Progenitor cell of endocrine pancreas (in vitro differentiated cells): ENCODE measurements at regions not wholly inside any gene's neighbourhood (a gene's known extent, or its start where the extent isn't known, plus 50 kb on each side); places are given as distances from the start of the nearest gene placed in this dataset.

Experiments used
- DNase-seq: peaks from one replicate; pipeline ENCODE4 v3.0.0; 2021; ENCODE audit warnings: low spot score; ENCODE audit not compliant: unreplicated experiment
- H3K27ac Mint-ChIP-seq: 2 replicates; pipeline ENCODE4 v1.8.0; 2021; ENCODE audit warnings: mild to moderate bottlenecking, moderate library complexity, mixed read lengths
- H3K27me3 Mint-ChIP-seq: 2 replicates; pipeline ENCODE4 v1.8.0; 2021; ENCODE audit warnings: mixed read lengths
- H3K36me3 Mint-ChIP-seq: 2 replicates; pipeline ENCODE4 v1.8.0; 2022; ENCODE audit warnings: mixed read lengths; ENCODE audit not compliant: insufficient read depth
- H3K4me1 Mint-ChIP-seq: 2 replicates; pipeline ENCODE4 v1.8.0; 2021; ENCODE audit warnings: low read depth, mixed read lengths
- H3K4me3 Mint-ChIP-seq: 2 replicates; pipeline ENCODE4 v1.8.0; 2021; ENCODE audit warnings: low read depth, mild to moderate bottlenecking, moderate library complexity, mixed read lengths
- H3K9me3 Mint-ChIP-seq: 2 replicates; pipeline ENCODE4 v1.8.0; 2021; ENCODE audit warnings: low read depth, mixed read lengths
- TF ChIP-seq, protein P1 (sequence below): fragments of 200-600 bp; sonication (generic); IDR thresholded peaks from one replicate; pipeline ENCODE4 v1.5.0; 2021; ENCODE audit warnings: antibody characterized with exemption, mild to moderate bottlenecking; ENCODE audit not compliant: unreplicated experiment

DNA sequence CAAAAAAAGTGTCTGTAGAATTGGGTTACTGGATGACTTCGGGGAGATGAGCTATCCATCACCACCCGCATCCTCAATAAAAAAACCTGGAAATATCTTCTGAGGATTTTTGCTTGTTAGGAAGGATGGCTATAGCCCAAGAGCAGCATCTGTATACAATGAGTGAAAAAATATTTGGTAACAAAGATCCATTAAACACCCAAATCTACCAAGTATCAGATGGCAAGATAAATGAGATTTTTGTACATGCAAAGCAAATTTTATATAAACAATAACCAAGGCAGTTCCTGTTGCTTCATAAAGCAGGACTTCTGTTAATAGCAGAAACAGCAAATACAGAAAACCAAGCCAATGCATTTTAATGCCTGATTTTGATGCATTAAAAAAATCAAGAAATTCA, 166.6 kb downstream of the SLC28A3 start:
- Mint-ChIP-seq H3K27me3 (peaks cover 17% of the 10 kb centered on the region), H3K27ac (no peak overlapping the region), H3K4me3 (no peak overlapping the region), H3K36me3 (no peaks in the 10 kb centered on the region), H3K4me1 (no peaks in the 10 kb centered on the region), H3K9me3 (no peaks in the 10 kb centered on the region)
- TF ChIP-seq, protein P1, sequence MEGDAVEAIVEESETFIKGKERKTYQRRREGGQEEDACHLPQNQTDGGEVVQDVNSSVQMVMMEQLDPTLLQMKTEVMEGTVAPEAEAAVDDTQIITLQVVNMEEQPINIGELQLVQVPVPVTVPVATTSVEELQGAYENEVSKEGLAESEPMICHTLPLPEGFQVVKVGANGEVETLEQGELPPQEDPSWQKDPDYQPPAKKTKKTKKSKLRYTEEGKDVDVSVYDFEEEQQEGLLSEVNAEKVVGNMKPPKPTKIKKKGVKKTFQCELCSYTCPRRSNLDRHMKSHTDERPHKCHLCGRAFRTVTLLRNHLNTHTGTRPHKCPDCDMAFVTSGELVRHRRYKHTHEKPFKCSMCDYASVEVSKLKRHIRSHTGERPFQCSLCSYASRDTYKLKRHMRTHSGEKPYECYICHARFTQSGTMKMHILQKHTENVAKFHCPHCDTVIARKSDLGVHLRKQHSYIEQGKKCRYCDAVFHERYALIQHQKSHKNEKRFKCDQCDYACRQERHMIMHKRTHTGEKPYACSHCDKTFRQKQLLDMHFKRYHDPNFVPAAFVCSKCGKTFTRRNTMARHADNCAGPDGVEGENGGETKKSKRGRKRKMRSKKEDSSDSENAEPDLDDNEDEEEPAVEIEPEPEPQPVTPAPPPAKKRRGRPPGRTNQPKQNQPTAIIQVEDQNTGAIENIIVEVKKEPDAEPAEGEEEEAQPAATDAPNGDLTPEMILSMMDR, result no peak
- DNase-seq, result no peak

DNA sequence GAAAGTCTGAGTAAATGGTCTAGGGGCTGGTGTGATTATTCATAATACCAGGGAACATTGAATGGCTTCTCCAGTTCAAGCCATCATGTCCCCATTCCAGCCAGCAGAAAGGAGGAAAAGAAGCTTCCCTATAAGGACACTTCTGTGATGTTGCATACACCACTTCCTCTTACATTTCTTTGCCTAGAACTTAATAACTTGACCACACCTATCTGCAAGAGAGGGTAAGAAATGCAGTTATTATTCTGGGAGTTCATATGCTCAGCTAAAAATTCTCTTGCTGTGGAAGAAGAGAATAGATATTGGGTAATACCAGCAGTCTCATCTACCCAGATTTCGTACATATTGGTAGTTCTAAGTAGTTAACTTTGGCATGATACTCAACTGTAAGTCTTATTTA, 166.1 kb downstream of the SLC28A3 start:
- Mint-ChIP-seq H3K4me1 (no peaks in the 10 kb centered on the region), H3K9me3 (no peaks in the 10 kb centered on the region), H3K27ac (no peak overlapping the region), H3K4me3 (no peak overlapping the region), H3K27me3 (peaks cover 17% of the 10 kb centered on the region), H3K36me3 (no peaks in the 10 kb centered on the region)
- DNase-seq, result no peak
- TF ChIP-seq, protein P1, result no peak

DNA sequence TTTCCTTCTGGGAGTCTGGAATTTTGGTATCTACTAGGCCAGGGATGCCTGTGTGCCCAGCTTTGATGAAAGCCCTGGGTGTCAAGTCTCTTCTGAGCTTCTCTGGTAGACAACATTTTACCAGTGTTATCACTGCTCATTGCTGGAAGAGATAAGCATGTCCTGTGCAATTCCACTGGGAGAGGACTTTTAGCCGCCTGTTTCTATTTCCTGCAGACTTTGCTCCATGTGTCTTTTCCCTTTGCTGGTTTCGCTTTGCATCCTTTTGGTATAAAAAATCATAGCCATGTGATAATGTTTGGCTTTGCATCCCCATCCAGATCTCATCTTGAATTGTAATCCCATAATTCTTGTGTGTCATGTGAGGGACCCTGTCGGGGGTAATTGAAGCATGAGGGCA, 163.2 kb downstream of the SLC28A3 start:
- Mint-ChIP-seq H3K27me3 (peaks cover 7% of the 10 kb centered on the region), H3K4me3 (no peak overlapping the region), H3K36me3 (no peaks in the 10 kb centered on the region), H3K9me3 (no peaks in the 10 kb centered on the region), H3K4me1 (no peaks in the 10 kb centered on the region), H3K27ac (no peak overlapping the region)
- TF ChIP-seq, protein P1, result no peak
- DNase-seq, result no peak

DNA sequence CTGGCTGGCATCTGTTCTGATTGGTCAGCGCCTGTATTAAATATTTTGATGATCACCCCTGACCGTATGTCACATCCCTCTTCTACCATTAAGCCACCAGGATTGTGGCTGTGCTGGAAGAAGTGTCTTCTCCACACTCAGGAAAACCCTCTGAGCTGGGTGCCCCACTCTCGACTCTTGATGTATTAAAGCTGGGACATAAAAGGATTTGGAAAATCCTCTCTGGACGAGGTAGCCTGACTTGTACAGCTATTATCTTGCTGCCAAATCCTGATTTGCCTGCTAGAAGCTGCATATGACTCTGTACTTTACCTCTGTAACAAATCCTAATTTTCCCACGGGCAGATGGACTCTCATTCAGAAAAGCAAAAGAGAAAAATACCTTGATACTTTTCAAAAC, 161.0 kb downstream of the SLC28A3 start:
- no peak overlapping the region for H3K4me3 Mint-ChIP-seq
- H3K36me3 Mint-ChIP-seq, result no peaks in the 10 kb centered on the region
- DNase-seq, result no peak
- H3K27me3 Mint-ChIP-seq, result peaks cover 5% of the 10 kb centered on the region
- no peaks in the 10 kb centered on the region for H3K4me1 Mint-ChIP-seq
- H3K9me3 Mint-ChIP-seq, result no peaks in the 10 kb centered on the region
- TF ChIP-seq, protein P1, result no peak
- H3K27ac Mint-ChIP-seq, result no peak overlapping the region

DNA sequence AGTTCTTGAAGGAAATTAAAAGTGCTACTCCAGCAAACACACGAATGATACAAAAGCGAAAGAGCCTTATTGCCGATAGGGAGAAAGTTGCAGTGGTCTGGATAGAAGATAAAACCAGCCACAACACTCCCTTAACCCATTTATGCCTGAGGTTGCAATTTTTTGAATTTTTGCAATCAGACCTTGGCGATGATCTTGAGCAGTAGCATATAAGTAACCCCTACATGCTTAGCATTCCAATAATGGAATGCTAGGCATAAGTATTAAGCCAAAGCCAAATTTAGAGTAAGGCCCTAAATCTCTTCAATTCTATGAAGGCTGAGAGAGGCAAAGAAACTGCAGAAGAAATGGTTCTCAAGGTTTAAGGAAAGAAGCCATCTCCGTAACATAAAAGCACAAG, 153.5 kb downstream of the SLC28A3 start:
- H3K4me1 Mint-ChIP-seq, result no peaks in the 10 kb centered on the region
- H3K4me3 Mint-ChIP-seq, result no peak overlapping the region
- H3K27ac Mint-ChIP-seq, result no peak overlapping the region
- DNase-seq, result no peak
- H3K9me3 Mint-ChIP-seq, result peaks cover 3% of the 10 kb centered on the region
- H3K27me3 Mint-ChIP-seq, result peaks cover 6% of the 10 kb centered on the region
- H3K36me3 Mint-ChIP-seq, result no peaks in the 10 kb centered on the region
- TF ChIP-seq, protein P1, result no peak
